Subcutaneous abdominal adipose tissue (tissue), 5 donors: ENCODE measurements at regions not wholly inside any gene's neighbourhood (a gene's known extent, or its start where the extent isn't known, plus 50 kb on each side); places are given as distances from the start of the nearest gene placed in this dataset.

Experiments
- H3K27ac ChIP-seq: one replicate; pipeline ENCODE4 v1.7.0; 2013; ENCODE audit warnings: low read depth, mild to moderate bottlenecking, inconsistent platforms, low read length, moderate library complexity
- H3K27me3 ChIP-seq, 5 donors: one replicate each; pipeline ENCODE4 v1.7.0; 2013; ENCODE audit warnings: low read length in 5 of 5, inconsistent platforms in 1 of 5; ENCODE audit not compliant: control insufficient read depth in 5 of 5, insufficient read depth in 4 of 5
- H3K36me3 ChIP-seq, 5 donors: one replicate each; pipeline ENCODE4 v1.7.0; 2013; ENCODE audit warnings: low read length in 5 of 5; ENCODE audit not compliant: control insufficient read depth in 5 of 5, insufficient read depth in 5 of 5
- H3K4me1 ChIP-seq, 5 donors: one replicate each; pipeline ENCODE4 v1.7.0; 2013; ENCODE audit warnings: low read length in 5 of 5, mild to moderate bottlenecking in 3 of 5, moderate library complexity in 1 of 5; ENCODE audit not compliant: control insufficient read depth in 5 of 5, insufficient read depth in 5 of 5
- H3K4me3 ChIP-seq, 5 donors: one replicate each; pipeline ENCODE4 v1.7.0; 2013; ENCODE audit warnings: low read length in 5 of 5, low read depth in 1 of 5
- H3K9ac ChIP-seq, 5 donors: one replicate each; pipeline ENCODE4 v1.7.0; 2013; ENCODE audit warnings: low read length in 5 of 5, mild to moderate bottlenecking in 4 of 5, moderate library complexity in 3 of 5
- H3K9me3 ChIP-seq, 5 donors: one replicate each; pipeline ENCODE4 v1.7.0; 2013; ENCODE audit warnings: low read length in 5 of 5; ENCODE audit not compliant: control insufficient read depth in 5 of 5
- donor health status: healthy.
- donor health status: healthy.
- donor health status: healthy.
- donor health status: healthy.
- donor health status: healthy.

GRCh38 chr13:34810996-34811395 lies 131.1 kb upstream of the NBEA start:
- Histone ChIP-seq H3K4me1 (peaks cover 0 to 5% (median 1%) of the 10 kb centered on the region in 5 donors), H3K36me3 (no peaks in the 10 kb centered on the region), H3K4me3 (no peak overlapping the region), H3K9ac (no peak overlapping the region), H3K9me3 (peaks cover 4 to 14% (median 10%) of the 10 kb centered on the region in 5 donors), H3K27me3 (no peaks in the 10 kb centered on the region), H3K27ac (no peak overlapping the region)

GRCh38 chr13:34815526-34815925 lies 126.5 kb upstream of the NBEA start:
- Histone ChIP-seq H3K27me3 (no peaks in the 10 kb centered on the region), H3K4me1 (peaks cover 0 to 8% (median 5%) of the 10 kb centered on the region in 5 donors), H3K4me3 (no peak overlapping the region), H3K9me3 (peaks cover 4 to 14% (median 10%) of the 10 kb centered on the region in 5 donors), H3K36me3 (no peaks in the 10 kb centered on the region), H3K9ac (no peak overlapping the region), H3K27ac (no peak overlapping the region)

- Histone ChIP-seq H3K4me1 (peaks cover 0 to 8% (median 5%) of the 10 kb centered on the region in 5 donors), H3K9ac (no peak overlapping the region), H3K27me3 (no peaks in the 10 kb centered on the region), H3K4me3 (no peak overlapping the region), H3K27ac (no peak overlapping the region), H3K36me3 (no peaks in the 10 kb centered on the region), H3K9me3 (peaks cover 4 to 11% (median 9%) of the 10 kb centered on the region in 5 donors)
These were observed 125.7 kb upstream of the NBEA start for GRCh38 chr13:34816245-34816884.

- Histone ChIP-seq H3K9me3 (peaks cover 4 to 11% (median 4%) of the 10 kb centered on the region in 5 donors), H3K36me3 (no peaks in the 10 kb centered on the region), H3K4me1 (peaks cover 0 to 8% (median 5%) of the 10 kb centered on the region in 5 donors), H3K4me3 (no peak overlapping the region), H3K27ac (no peak overlapping the region), H3K27me3 (no peaks in the 10 kb centered on the region), H3K9ac (no peak overlapping the region)
These were observed 125.0 kb upstream of the NBEA start for GRCh38 chr13:34816908-34817665.

GRCh38 chr13:34822650-34823049 lies 119.4 kb upstream of the NBEA start:
- no peaks in the 10 kb centered on the region for H3K36me3 ChIP-seq
- H3K27me3 ChIP-seq, result no peaks in the 10 kb centered on the region
- H3K9me3 ChIP-seq, result peaks cover 0 to 3% (median 0%) of the 10 kb centered on the region in 5 donors
- no peaks in the 10 kb centered on the region for H3K4me1 ChIP-seq
- H3K9ac ChIP-seq, result no peak overlapping the region
- no peak overlapping the region for H3K27ac ChIP-seq
- no peak overlapping the region for H3K4me3 ChIP-seq

- Histone ChIP-seq H3K9me3 (peaks cover 0 to 3% (median 0%) of the 10 kb centered on the region in 5 donors), H3K9ac (no peak overlapping the region), H3K36me3 (no peaks in the 10 kb centered on the region), H3K4me1 (no peaks in the 10 kb centered on the region), H3K4me3 (no peak overlapping the region), H3K27me3 (no peaks in the 10 kb centered on the region), H3K27ac (no peak overlapping the region)
These were observed 115.6 kb upstream of the NBEA start for GRCh38 chr13:34826432-34826831.

GRCh38 chr13:34833562-34834182 lies 108.4 kb upstream of the NBEA start:
- Histone ChIP-seq H3K27ac (no peak overlapping the region), H3K9me3 (peaks cover 0 to 8% (median 0%) of the 10 kb centered on the region in 5 donors), H3K4me1 (no peaks in the 10 kb centered on the region), H3K27me3 (no peaks in the 10 kb centered on the region), H3K9ac (no peak overlapping the region), H3K4me3 (no peak overlapping the region), H3K36me3 (no peaks in the 10 kb centered on the region)

GRCh38 chr13:34842466-34842865 lies 99.6 kb upstream of the NBEA start:
- Histone ChIP-seq H3K27ac (no peak overlapping the region), H3K27me3 (no peaks in the 10 kb centered on the region), H3K9ac (no peak overlapping the region), H3K36me3 (no peaks in the 10 kb centered on the region), H3K4me3 (no peak overlapping the region), H3K9me3 (peaks cover 0 to 3% (median 0%) of the 10 kb centered on the region in 5 donors), H3K4me1 (no peaks in the 10 kb centered on the region)

- Histone ChIP-seq H3K27ac (no peak overlapping the region), H3K9me3 (no peaks in the 10 kb centered on the region), H3K9ac (no peak overlapping the region), H3K36me3 (no peaks in the 10 kb centered on the region), H3K27me3 (no peaks in the 10 kb centered on the region), H3K4me3 (no peak overlapping the region), H3K4me1 (no peaks in the 10 kb centered on the region)
These were observed 94.3 kb upstream of the NBEA start for GRCh38 chr13:34847766-34848165.

- Histone ChIP-seq H3K27me3 (no peaks in the 10 kb centered on the region), H3K27ac (no peak overlapping the region), H3K9ac (no peak overlapping the region), H3K4me3 (no peak overlapping the region), H3K4me1 (no peaks in the 10 kb centered on the region), H3K9me3 (no peaks in the 10 kb centered on the region), H3K36me3 (no peaks in the 10 kb centered on the region)
These were observed 92.7 kb upstream of the NBEA start for GRCh38 chr13:34849406-34849805.
